ENCODE measurements at regions not wholly inside any gene's neighbourhood (a gene's known extent, or its start where the extent isn't known, plus 50 kb on each side); places are given as distances from the start of the nearest gene placed in this dataset.

DNA sequence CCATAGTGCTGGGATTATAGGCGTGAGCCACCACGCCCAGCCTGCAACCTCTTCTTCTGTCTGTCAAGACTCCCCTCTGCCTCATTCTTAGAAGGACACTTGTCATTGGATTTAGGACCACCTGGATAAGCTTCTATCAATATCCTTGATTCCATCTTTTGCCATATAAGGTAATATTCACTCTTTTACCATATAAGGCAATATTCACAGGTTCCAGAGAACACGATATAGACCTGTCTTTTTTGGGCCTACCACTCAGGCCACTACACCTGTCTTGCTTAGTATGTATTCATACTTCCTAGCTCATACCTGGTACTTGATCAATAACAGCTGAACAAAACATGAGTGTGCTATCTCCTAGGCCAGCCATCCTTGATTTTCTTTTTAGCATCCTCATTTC, 149.2 kb upstream of the TOX3 start (continued):
- TF ChIP-seq CHD7 (IDR thresholded peaks at IDR 0.05; ENCODE audit: insufficient replicate concordance, low read length) = no peak
- TF ChIP-seq SP4 (IDR thresholded peaks at IDR 0.05; ENCODE audit: low read length) = no peak
- no peak for TF ChIP-seq EZH2 (IDR thresholded peaks at IDR 0.05; ENCODE audit: low read depth, low read length, severe bottlenecking)
